ENCODE measurements at regions not wholly inside any gene's neighbourhood (a gene's known extent, or its start where the extent isn't known, plus 50 kb on each side); places are given as distances from the start of the nearest gene placed in this dataset.

DNA sequence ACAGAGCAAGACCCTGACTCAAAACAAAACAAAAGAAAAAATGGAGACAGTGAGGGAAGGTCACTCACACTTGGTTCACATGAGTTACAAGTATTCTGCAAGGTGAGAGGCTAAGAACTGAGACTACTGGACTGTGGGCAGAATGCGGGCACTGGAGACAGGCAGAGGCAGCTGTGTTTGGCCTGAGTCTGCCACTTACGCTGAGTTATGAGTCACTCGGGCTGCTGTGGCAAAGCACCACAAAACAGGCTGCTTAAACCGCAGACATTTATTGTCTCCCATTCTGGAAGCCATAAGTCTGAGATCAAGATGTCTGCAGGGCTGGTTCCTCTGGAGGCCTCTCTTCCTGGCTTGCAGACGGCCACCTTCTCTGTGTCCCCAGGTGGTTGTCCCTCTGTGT lies 122.8 kb downstream of the SHANK2 start:
- no TSS peak for BruUV-seq (replicated peaks)
- in situ Hi-C loops (cut with MboI) = no loop called here
- Histone ChIP-seq H3K27me3 (ENCODE audit: control insufficient read depth in 2 of 2, insufficient read depth in 2 of 2, low read length in 2 of 2) (peaks cover 0 to 41% of the 10 kb centered on the region in 2 experiments; a peak in 4 of 5 replicates), H4K20me1 (replicated peaks; ENCODE audit: control insufficient read depth, insufficient read depth, low read length) (no peaks in the 10 kb centered on the region), H3K4me1 (replicated peaks in 1 of 2; ENCODE audit: control insufficient read depth in 2 of 2, insufficient read depth in 2 of 2, low read length in 2 of 2) (no peaks in the 10 kb centered on the region), H3K9me3 (replicated peaks; ENCODE audit: control insufficient read depth, insufficient read depth, low read depth, low read length) (no peaks in the 10 kb centered on the region), H3K36me3 (ENCODE audit: control insufficient read depth, insufficient read depth, low read length) (no peaks in the 10 kb centered on the region), H3K9ac (ENCODE audit: insufficient read depth in 1 of 2, low read depth in 2 of 2, low read length in 2 of 2) (no peak overlapping the region), H3K4me2 (ENCODE audit: insufficient read depth, low read length) (no peak overlapping the region), H3K27ac (ENCODE audit: extremely low read depth, low read depth, low read length) (no peak overlapping the region), H2AFZ (ENCODE audit: low read depth, low read length) (no peak overlapping the region), H3K4me3 (no peak overlapping the region), H3K9me1 (ENCODE audit: control insufficient read depth, insufficient read depth, low read length) (no peaks in the 10 kb centered on the region), H3K79me2 (ENCODE audit: control insufficient read depth, insufficient read depth, low read length) (no peaks in the 10 kb centered on the region)
- CTCF ChIA-PET (ENCODE audit: low intra/inter-chr PET ratio) = no interaction called here
- POLR2A ChIA-PET = no interaction called here
- DNase-seq (ENCODE audit: extremely low read depth in 1 of 4, low spot score in 3 of 4) = no peak
- no peak for FAIRE-seq
- WGBS (ENCODE audit: insufficient coverage, low coverage, missing lambda C conversion rate) = 0% methylated on average over 5 of the region's 5 CpGs
- no peak for ATAC-seq
- TF ChIP-seq ZNF311 (CRISPR knock-in tag; IDR thresholded peaks at IDR 0.05) = no peak
- TF ChIP-seq, protein P1, sequence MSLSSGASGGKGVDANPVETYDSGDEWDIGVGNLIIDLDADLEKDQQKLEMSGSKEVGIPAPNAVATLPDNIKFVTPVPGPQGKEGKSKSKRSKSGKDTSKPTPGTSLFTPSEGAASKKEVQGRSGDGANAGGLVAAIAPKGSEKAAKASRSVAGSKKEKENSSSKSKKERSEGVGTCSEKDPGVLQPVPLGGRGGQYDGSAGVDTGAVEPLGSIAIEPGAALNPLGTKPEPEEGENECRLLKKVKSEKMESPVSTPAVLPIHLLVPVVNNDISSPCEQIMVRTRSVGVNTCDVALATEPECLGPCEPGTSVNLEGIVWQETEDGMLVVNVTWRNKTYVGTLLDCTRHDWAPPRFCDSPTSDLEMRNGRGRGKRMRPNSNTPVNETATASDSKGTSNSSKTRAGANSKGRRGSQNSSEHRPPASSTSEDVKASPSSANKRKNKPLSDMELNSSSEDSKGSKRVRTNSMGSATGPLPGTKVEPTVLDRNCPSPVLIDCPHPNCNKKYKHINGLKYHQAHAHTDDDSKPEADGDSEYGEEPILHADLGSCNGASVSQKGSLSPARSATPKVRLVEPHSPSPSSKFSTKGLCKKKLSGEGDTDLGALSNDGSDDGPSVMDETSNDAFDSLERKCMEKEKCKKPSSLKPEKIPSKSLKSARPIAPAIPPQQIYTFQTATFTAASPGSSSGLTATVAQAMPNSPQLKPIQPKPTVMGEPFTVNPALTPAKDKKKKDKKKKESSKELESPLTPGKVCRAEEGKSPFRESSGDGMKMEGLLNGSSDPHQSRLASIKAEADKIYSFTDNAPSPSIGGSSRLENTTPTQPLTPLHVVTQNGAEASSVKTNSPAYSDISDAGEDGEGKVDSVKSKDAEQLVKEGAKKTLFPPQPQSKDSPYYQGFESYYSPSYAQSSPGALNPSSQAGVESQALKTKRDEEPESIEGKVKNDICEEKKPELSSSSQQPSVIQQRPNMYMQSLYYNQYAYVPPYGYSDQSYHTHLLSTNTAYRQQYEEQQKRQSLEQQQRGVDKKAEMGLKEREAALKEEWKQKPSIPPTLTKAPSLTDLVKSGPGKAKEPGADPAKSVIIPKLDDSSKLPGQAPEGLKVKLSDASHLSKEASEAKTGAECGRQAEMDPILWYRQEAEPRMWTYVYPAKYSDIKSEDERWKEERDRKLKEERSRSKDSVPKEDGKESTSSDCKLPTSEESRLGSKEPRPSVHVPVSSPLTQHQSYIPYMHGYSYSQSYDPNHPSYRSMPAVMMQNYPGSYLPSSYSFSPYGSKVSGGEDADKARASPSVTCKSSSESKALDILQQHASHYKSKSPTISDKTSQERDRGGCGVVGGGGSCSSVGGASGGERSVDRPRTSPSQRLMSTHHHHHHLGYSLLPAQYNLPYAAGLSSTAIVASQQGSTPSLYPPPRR (CRISPR knock-in tag; IDR thresholded peaks at IDR 0.05; ENCODE audit: borderline replicate concordance) = no peak
- TF ChIP-seq RBM22 (IDR thresholded peaks at IDR 0.05; ENCODE audit: low read depth, low read length, poor library complexity, severe bottlenecking) = no peak
- no peak for TF ChIP-seq PRPF4 (IDR thresholded peaks at IDR 0.05; ENCODE audit: insufficient read depth, low read depth, low read length, poor library complexity, severe bottlenecking)
- TF ChIP-seq, protein P2, sequence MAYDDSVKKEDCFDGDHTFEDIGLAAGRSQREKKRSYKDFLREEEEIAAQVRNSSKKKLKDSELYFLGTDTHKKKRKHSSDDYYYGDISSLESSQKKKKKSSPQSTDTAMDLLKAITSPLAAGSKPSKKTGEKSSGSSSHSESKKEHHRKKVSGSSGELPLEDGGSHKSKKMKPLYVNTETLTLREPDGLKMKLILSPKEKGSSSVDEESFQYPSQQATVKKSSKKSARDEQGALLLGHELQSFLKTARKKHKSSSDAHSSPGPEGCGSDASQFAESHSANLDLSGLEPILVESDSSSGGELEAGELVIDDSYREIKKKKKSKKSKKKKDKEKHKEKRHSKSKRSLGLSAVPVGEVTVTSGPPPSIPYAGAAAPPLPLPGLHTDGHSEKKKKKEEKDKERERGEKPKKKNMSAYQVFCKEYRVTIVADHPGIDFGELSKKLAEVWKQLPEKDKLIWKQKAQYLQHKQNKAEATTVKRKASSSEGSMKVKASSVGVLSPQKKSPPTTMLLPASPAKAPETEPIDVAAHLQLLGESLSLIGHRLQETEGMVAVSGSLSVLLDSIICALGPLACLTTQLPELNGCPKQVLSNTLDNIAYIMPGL (CRISPR knock-in tag; IDR thresholded peaks at IDR 0.05) = no peak
- no peak for TF ChIP-seq ZNF3 (CRISPR knock-in tag; IDR thresholded peaks at IDR 0.05)
- TF ChIP-seq SIN3B (IDR thresholded peaks at IDR 0.05; ENCODE audit: low read depth) = no peak
- TF ChIP-seq FOXM1 (IDR thresholded peaks at IDR 0.05; ENCODE audit: low read depth) = no peak
- no peak for TF ChIP-seq FOXM1 (CRISPR knock-in tag; IDR thresholded peaks at IDR 0.05; ENCODE audit: low read depth)
- no peak for TF ChIP-seq RHOXF2B (CRISPR knock-in tag; conservative IDR thresholded peaks at IDR 0.05)
- TF ChIP-seq NR3C1 (CRISPR knock-in tag; IDR thresholded peaks at IDR 0.05) = no peak
- no peak for TF ChIP-seq KDM5B (IDR thresholded peaks at IDR 0.05; ENCODE audit: insufficient replicate concordance, low read depth, low read length)
- TF ChIP-seq TCF3 (CRISPR knock-in tag; IDR thresholded peaks at IDR 0.05) = no peak
- no peak for TF ChIP-seq MXI1 (IDR thresholded peaks at IDR 0.05; ENCODE audit: low read depth, low read length)
- no peak for TF ChIP-seq ZC3H11A (IDR thresholded peaks at IDR 0.05; ENCODE audit: low read depth, low read length)
- TF ChIP-seq, protein P3, sequence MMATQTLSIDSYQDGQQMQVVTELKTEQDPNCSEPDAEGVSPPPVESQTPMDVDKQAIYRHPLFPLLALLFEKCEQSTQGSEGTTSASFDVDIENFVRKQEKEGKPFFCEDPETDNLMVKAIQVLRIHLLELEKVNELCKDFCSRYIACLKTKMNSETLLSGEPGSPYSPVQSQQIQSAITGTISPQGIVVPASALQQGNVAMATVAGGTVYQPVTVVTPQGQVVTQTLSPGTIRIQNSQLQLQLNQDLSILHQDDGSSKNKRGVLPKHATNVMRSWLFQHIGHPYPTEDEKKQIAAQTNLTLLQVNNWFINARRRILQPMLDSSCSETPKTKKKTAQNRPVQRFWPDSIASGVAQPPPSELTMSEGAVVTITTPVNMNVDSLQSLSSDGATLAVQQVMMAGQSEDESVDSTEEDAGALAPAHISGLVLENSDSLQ (IDR thresholded peaks at IDR 0.05) = no peak
- no peak for TF ChIP-seq CTBP1 (IDR thresholded peaks at IDR 0.05; ENCODE audit: borderline replicate concordance)
- TF ChIP-seq KDM2B (CRISPR knock-in tag; IDR thresholded peaks at IDR 0.05) = no peak
- intact Hi-C loops (cut with micrococcal nuclease) = no loop called here
